Psoas muscle (tissue), 7 donors: ENCODE measurements at regions not wholly inside any gene's neighbourhood (a gene's known extent, or its start where the extent isn't known, plus 50 kb on each side); places are given as distances from the start of the nearest gene placed in this dataset.

Experiments used
- ATAC-seq, 4 donors: fragments of 200-7000 bp; cut with Tn5 transposase; one replicate each; pipeline ENCODE4 v1.9.1; 2020; ENCODE audit warnings: moderate library complexity in 3 of 4, mild to moderate bottlenecking in 2 of 4
- DNase-seq, 2 donors: peaks; one replicate each; pipeline ENCODE4 v3.0.0-alpha.2; 2020
- H3K27ac ChIP-seq: fragments of 200-600 bp; one replicate; pipeline ENCODE4 v1.8.0; 2022
- H3K27me3 ChIP-seq, 3 donors: fragments of 200-600 bp in 1 of 3; one replicate each; pipeline versions ENCODE4 v1.6.1 to v1.8.0; 2013 to 2022; ENCODE audit warnings: low read length in 2 of 3, mild to moderate bottlenecking in 2 of 3, moderate library complexity in 1 of 3; ENCODE audit not compliant: insufficient read depth in 3 of 3
- H3K36me3 ChIP-seq, 2 donors: fragments of 200-600 bp in 1 of 2; one replicate each; pipeline versions ENCODE4 v1.6.1 to v1.8.0; 2013 to 2022; ENCODE audit warnings: low read depth in 1 of 2, mild to moderate bottlenecking in 1 of 2, moderate library complexity in 1 of 2; ENCODE audit not compliant: insufficient read depth in 1 of 2
- H3K4me1 ChIP-seq: fragments of 200-600 bp; one replicate; pipeline ENCODE4 v1.8.0; 2022
- H3K4me3 ChIP-seq: fragments of 200-600 bp; one replicate; pipeline ENCODE4 v1.8.0; 2022; ENCODE audit warnings: mild to moderate bottlenecking
- H3K9me3 ChIP-seq: fragments of 200-600 bp; one replicate; pipeline ENCODE4 v1.8.0; 2022
- CTCF ChIP-seq: fragments of 200-600 bp; IDR thresholded peaks from one replicate; pipeline ENCODE4 v1.8.0; 2022; ENCODE audit warnings: antibody characterized with exemption
- WGBS, 3 donors: extraction: QIAGEN DNeasy Blood & Tissue Kit; methylation state at CpG; one replicate each; pipeline versions ENCODE4 v1.1.6 to v1.1.7; 2013; 5-methylcytosine and 5-hydroxymethylcytosine counted together
- intact Hi-C, 2 donors: fragments of 100-400 bp; cut with DNase I; formaldehyde crosslinking; loops; one replicate each; pipeline versions ENCODE4 v1.11.0 to v1.14.2; 2022
- donor health status: healthy with polysubstance abuse.
- donor health status: DM: no; HTN: no; CAD: no; lungs with moderate emphysema.
- donor health status: Bipolar disorder and iron deficiency.
- donor health status: healthy.
- donor health status: DM: yes; HTN: yes; CAD: no.
- donor health status: DM: no; HTN: no; CAD: no.
- donor health status: DM: yes; HTN: yes; CAD: no.

- WGBS, 3 donors = 77 to 87% (median 78%) methylated on average over 3 of the region's 3 CpGs
- no peak for DNase-seq
- intact Hi-C loops = no loop called here
- H3K9me3 ChIP-seq = no peaks in the 10 kb centered on the region
- H3K4me1 ChIP-seq = peaks cover 4% of the 10 kb centered on the region
- no peak for TF ChIP-seq CTCF
- H3K36me3 ChIP-seq = no peaks in the 10 kb centered on the region
- peaks cover 0 to 5% (median 0%) of the 10 kb centered on the region in 3 donors for H3K27me3 ChIP-seq
- no peak overlapping the region for H3K4me3 ChIP-seq
- ATAC-seq = no peak
- H3K27ac ChIP-seq = no peak overlapping the region
Measured at GRCh38 chr16:48049847-48050246, 105.9 kb downstream of the ABCC12 start.

GRCh38 chr16:48047720-48048119, 108.1 kb downstream of the ABCC12 start:
- DNase-seq = no peak
- WGBS, 3 donors = 15 to 35% (median 28%) methylated on average over 3 of the region's 3 CpGs
- no peaks in the 10 kb centered on the region for H3K9me3 ChIP-seq
- no peak overlapping the region for H3K4me3 ChIP-seq
- TF ChIP-seq CTCF = no peak
- no peak overlapping the region for H3K27ac ChIP-seq
- ATAC-seq = no peak
- peaks cover 0 to 5% (median 0%) of the 10 kb centered on the region in 3 donors for H3K27me3 ChIP-seq
- no peaks in the 10 kb centered on the region for H3K4me1 ChIP-seq
- no peaks in the 10 kb centered on the region for H3K36me3 ChIP-seq
- intact Hi-C loops = no loop called here

- ATAC-seq (no peak), DNase-seq (no peak)
- intact Hi-C loops = no loop called here
- H3K27me3 ChIP-seq = peaks cover 0 to 5% (median 0%) of the 10 kb centered on the region in 3 donors
- H3K4me3 ChIP-seq = no peak overlapping the region
- 53 to 70% (median 62%) methylated on average over 3 of the region's 3 CpGs for WGBS, 3 donors
- no peak for TF ChIP-seq CTCF
- H3K4me1 ChIP-seq = no peaks in the 10 kb centered on the region
- H3K27ac ChIP-seq = no peak overlapping the region
- no peaks in the 10 kb centered on the region for H3K36me3 ChIP-seq
- H3K9me3 ChIP-seq = no peaks in the 10 kb centered on the region
Measured at GRCh38 chr16:48047241-48047640, 108.6 kb downstream of the ABCC12 start.

GRCh38 chr16:48044117-48044516, 111.7 kb downstream of the ABCC12 start:
- Histone ChIP-seq H3K36me3 (no peaks in the 10 kb centered on the region), H3K9me3 (no peaks in the 10 kb centered on the region), H3K27me3 (peaks cover 0 to 5% (median 0%) of the 10 kb centered on the region in 3 donors), H3K27ac (no peak overlapping the region), H3K4me1 (no peaks in the 10 kb centered on the region), H3K4me3 (no peak overlapping the region)
- DNase-seq (no peak), ATAC-seq (no peak)
- intact Hi-C loops = no loop called here
- WGBS, 3 donors = 86 to 87% (median 87%) methylated on average over 1 of the region's 1 CpG
- TF ChIP-seq CTCF = no peak

- H3K4me3 ChIP-seq = no peak overlapping the region
- no peaks in the 10 kb centered on the region for H3K27me3 ChIP-seq
- no peaks in the 10 kb centered on the region for H3K9me3 ChIP-seq
- WGBS, 3 donors = 26 to 34% (median 27%) methylated on average over 10 of the region's 10 CpGs
- peak; percentile 14 for TF ChIP-seq CTCF
- ATAC-seq (no peak), DNase-seq (no peak)
- H3K36me3 ChIP-seq = no peaks in the 10 kb centered on the region
- intact Hi-C loops = no loop called here
- no peaks in the 10 kb centered on the region for H3K4me1 ChIP-seq
- no peak overlapping the region for H3K27ac ChIP-seq
Measured at GRCh38 chr16:48041981-48042421, 113.8 kb downstream of the ABCC12 start.
